Right lung (tissue), 2 donors: ENCODE measurements at regions not wholly inside any gene's neighbourhood (a gene's known extent, or its start where the extent isn't known, plus 50 kb on each side); places are given as distances from the start of the nearest gene placed in this dataset.
"Not testable (repeated sequence)": the region's sequence is repeated elsewhere in the genome, so short reads cannot be mapped to it uniquely, and the experiment has no call there.

Source experiments
- DNase-seq, 2 donors: peaks; one replicate each; pipeline ENCODE4 v3.0.0-alpha.2; 2013

DNA sequence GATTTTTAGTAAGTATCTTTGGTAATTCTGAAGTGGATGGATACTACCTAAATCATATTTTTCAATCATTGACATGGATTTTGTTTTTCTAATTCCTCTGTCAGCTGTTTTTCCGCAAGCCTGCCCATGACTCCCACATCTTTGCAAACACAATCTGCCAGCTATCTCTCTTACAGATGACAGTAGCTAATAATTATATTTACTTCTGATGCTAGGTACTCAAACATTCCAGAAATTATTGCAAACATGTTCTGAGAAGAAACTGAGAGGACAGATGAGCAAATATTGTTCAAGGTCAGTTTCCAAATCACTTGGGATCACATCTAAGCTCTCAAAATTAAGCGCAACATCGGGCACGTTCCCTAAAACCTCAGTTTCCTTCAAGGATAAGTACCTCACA is 270.0 kb upstream of the CDH19 start:
- DNase-seq = no peak

DNA sequence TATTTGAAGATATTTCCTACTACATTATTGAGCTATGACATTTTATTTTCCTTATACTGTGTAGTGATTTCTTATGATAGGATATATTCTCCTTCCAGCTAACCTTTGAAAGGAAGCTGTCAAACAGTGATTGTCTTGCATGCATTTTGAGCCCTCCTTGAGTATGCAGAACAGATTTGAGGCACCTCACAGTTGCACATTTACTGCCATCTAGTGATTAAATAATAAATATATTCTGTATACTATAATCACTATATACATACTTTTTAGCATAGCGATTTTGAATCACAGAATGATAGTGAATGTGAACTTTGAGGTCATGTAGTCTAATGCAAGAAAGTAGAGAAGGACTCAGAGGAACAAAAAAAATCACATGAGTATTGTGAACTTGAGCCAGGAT is 268.4 kb upstream of the CDH19 start:
- DNase-seq = peak; percentile 0 to 10

GRCh38 chr18:66867653-66868052 is 263.8 kb upstream of the CDH19 start:
- DNase-seq = no peak

- DNase-seq = not testable (repeated sequence)
These were observed 262.6 kb upstream of the CDH19 start for GRCh38 chr18:66866427-66866940.

GRCh38 chr18:66838340-66838987 is 234.6 kb upstream of the CDH19 start:
- no peak for DNase-seq

GRCh38 chr18:66833646-66834045 is 229.8 kb upstream of the CDH19 start:
- DNase-seq = no peak

GRCh38 chr18:66826211-66826610 is 222.3 kb upstream of the CDH19 start:
- no peak for DNase-seq

DNA sequence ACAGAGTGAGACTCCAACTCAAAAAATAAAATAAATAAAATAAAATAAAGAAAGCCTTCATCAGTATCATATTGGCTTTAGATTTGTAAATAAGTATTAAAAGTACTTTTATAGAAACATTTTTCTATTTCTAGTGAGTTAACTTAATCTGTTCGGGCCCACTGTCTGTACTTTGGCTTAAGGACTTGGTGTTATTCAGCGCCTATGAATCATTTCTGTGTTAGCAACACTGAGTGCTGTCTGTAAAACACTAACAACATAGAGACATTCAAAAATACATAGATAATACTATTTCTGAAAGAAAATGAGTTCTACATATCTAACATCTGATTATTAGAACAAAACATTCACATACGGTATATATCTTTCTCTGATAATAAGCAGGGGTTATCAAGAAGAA is 221.5 kb upstream of the CDH19 start:
- peak in 1 of 2 donors; percentile 14 for DNase-seq

DNA sequence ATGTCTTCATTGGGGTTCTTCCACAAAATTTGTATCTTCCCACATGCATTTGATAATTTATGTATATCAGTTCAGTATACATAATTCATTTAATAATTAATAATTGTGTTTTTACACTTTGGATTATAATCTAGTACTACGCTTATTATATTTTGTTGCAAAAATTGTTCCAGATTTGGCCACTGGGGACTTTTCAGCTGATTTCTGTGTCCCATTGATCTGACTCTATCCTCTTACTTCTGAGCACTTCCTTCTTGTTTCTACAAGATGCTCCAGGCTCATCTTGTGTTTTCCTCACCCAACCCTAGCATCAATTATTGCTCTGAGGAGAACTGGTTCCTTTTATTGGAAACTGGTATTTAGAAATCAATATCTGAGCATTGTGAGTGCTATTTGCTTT is 215.3 kb upstream of the CDH19 start:
- no peak for DNase-seq

DNA sequence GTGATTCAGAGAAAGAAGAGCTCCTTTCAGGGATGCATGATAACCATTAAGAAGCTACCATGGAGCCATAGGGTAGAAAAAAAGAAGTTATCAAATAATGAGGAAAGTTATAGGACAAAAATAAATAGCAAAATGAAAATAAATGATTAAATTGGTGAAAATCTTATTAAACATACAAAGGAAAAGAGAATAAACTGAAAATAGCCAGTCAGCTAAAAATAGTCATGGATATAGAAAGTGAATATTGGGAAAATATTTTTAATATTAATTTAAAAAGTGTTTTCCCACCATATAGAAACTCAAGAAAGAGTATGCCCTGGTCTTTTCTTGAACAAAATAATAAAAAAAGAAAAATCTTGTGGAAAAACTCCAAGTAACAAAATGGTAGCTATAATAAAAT is 209.2 kb upstream of the CDH19 start:
- no peak for DNase-seq

- no peak for DNase-seq
These were observed 191.2 kb upstream of the CDH19 start for GRCh38 chr18:66795051-66795450.

- no peak for DNase-seq
These were observed 188.6 kb upstream of the CDH19 start for GRCh38 chr18:66792466-66792865.

DNA sequence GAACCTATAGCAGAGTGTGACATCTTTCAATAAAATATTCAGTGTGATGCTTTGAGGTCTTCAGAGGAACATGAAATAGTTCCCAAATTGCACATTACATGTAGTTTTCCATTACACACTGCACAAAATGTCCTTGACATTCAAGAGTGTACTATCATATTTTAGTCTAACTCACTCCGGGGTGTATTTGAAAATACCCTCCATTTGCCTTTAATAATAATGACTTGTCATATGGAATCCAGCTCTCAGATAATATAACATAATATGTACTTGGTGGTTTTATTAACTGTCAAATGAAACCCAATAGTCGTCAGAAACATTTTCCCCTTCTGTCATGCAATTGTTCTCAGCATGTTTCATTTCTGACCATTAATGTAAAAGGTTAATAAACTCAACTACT is 176.7 kb upstream of the CDH19 start:
- DNase-seq = no peak

GRCh38 chr18:66778048-66778447 is 174.2 kb upstream of the CDH19 start:
- DNase-seq = no peak

GRCh38 chr18:66769375-66769774 is 165.5 kb upstream of the CDH19 start:
- DNase-seq = no peak

- DNase-seq = peak; percentile 8 to 14
These were observed 160.3 kb upstream of the CDH19 start for GRCh38 chr18:66764230-66764629.

DNA sequence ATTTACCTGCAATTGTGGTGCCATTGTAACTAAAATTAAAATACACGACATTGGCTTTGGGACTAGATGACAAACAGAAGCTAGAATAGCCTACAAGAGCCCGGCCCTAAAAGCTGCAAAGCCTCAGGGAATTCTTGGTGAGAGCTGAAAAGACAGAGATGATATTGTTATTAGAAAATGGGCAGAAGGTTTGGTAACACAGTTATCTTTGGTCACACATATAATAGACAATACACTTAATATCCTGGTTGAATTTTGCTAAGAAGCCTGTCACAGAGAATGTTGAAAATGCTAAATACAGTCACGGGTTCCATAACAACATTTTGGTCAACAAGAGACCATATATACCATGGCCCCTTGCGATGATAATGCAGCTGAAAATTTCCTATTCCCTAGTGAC is 157.3 kb upstream of the CDH19 start:
- DNase-seq = no peak

DNA sequence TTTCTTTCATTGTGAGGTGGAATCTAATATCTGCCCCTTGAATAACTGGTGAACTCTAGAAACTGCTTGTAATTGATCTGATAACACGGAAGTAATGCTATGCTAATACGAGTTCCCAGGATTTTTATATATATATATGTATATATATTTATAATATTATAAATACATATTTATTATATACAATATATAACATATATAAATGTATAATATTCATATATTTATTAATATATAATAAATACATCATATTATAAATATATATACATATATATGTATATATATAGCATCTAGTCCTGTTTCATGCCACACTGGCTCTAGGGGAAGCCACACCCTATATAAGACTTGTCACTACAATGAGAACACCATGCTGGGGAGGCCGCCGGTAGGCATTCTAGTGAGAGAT is 156.7 kb upstream of the CDH19 start:
- DNase-seq = no peak

DNA sequence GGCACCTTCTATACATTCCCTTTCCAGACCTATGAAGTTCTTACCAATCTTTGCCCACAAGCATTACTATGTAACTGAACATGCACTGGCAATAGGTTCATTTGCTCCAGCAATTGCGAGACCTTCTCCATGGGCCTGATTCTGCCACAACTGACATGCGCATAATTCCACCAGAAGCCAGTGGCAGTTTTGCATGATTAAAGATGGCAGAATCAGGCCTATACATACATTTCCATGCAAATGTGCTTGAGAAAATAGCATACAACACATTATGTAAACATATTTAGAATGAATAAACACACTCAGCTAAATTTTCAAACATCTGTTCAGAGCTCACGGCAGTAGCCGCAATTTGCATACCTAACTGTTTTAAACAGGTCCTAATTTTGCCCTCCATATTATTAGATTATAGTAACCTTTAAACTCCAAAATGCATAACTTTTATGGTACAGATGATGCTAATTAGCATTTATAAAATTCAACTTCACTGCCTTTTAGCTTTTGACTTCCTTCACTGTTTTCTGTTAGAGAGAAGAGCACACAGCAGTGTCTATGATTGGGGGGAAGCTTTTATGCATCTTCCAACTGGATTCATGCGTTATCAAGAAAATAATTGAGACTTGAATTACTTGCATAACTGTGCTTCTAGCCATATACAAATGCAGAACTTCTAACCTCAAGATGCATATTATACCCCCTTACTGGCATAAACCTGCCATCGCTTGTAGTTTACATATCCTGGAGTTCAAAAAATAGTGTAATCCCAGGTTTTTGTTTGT is 155.3 kb upstream of the CDH19 start:
- no peak for DNase-seq

GRCh38 chr18:66757946-66758345 is 154.1 kb upstream of the CDH19 start:
- DNase-seq = no peak

DNA sequence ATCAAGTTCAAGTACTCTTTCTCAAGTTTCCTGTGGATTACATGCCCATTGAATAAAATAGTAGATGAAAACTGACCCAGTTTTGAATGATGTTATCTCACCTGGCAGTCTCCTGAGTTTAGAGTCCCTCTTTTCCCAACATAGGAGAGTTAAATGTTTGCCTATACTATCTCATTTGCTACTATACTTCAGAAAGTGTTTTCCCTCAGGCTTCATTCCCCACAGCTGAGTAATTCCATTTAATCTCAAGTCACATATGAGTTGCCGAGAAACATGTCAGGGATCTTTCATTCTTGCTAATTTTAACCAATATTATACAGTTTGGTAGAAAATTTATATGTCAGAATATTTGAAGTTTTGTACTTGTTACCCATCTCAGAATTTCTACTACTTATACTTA is 150.4 kb upstream of the CDH19 start:
- DNase-seq = no peak

DNA sequence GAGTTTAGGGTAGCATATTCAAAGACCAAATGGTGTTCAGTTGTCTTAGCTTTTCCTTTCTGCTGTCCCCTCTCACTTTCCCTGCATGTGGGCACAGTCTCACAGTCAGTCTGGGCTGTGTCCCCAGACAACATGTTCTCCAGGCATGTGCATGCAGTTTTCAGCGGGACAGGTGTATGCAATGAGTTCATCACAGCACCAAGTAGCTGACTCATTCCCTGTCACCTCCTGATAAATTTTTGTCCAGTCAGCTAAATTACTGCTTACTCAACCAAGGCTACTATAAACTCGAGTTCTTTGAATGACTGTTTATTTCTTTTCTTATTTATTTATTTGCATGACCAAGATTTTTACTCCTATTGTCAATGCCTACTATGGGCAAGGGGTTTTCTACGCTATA is 148.8 kb upstream of the CDH19 start:
- DNase-seq = no peak

DNA sequence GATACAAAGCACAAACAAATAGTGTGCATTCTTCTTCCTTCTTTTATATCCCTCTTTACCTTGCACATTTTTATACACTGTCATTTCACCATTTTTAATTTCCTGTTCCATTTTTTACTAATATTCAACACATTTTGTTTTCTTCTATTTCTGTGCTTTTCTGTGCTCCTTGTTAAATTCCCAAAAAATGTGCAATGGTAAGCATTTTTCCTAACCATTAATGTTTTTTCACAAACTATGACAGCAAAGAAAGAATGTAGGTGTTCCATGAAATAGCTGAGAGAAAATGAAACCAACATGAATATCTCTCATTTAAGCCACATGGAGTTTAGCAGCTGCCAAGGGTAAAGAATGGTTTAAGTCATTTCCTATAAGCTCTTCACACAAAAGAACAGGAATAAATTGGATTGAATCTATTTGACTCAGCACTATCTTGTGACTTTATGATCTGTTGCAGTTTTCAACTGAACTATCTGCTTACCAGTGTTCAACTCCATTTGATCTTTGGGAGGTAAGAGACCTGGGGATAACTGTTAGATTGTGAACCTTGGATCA is 145.7 kb upstream of the CDH19 start:
- no peak for DNase-seq
